SH-SY5Y (cell line): ENCODE measurements at regions not wholly inside any gene's neighbourhood (a gene's known extent, or its start where the extent isn't known, plus 50 kb on each side); places are given as distances from the start of the nearest gene placed in this dataset.

ENCODE experiments used
- GATA2 ChIP-seq: IDR thresholded peaks from 2 replicates; pipeline ENCODE4 v1.6.1; 2011; ENCODE audit warnings: mild to moderate bottlenecking, low read depth, low read length
- GATA3 ChIP-seq: IDR thresholded peaks from 2 replicates; pipeline ENCODE4 v1.6.1; 2011; ENCODE audit warnings: low read depth, mild to moderate bottlenecking, low read length, moderate library complexity

- no peak for TF ChIP-seq GATA2
- no peak for TF ChIP-seq GATA3
Measured at GRCh38 chr11:127507851-127508250, 507.3 kb upstream of the KIRREL3 start.
